ENCODE measurements at regions not wholly inside any gene's neighbourhood (a gene's known extent, or its start where the extent isn't known, plus 50 kb on each side); places are given as distances from the start of the nearest gene placed in this dataset.

DNA sequence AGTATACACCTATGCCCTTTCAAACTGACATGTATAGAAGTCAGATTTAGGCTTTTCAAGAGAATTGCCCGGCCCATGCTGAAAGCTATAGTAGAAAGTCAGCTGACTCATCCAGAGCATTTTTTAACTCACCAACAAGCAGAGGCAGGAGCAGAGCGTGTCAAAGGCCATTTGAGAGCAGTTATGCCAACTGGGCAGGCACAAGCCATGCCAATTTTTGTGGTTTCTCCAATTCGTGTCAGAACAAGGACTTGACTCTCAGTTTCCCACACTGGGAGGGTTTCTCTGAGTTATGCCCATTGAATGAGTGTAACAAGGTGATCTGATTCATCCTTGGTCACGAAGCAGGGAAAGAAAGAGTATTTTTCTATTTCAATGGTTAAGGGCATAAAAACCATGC, 403.3 kb upstream of the THBS1 start:
- TF ChIP-seq GATA2 (IDR thresholded peaks at IDR 0.05; ENCODE audit: low read depth, low read length) (no peak), GATA3 (IDR thresholded peaks at IDR 0.05; ENCODE audit: low read depth, low read length) (no peak)

Measured in SH-SY5Y (cell line).